Left ventricle myocardium inferior (tissue), 1 donor: ENCODE measurements at regions not wholly inside any gene's neighbourhood (a gene's known extent, or its start where the extent isn't known, plus 50 kb on each side); places are given as distances from the start of the nearest gene placed in this dataset.
"Not testable (repeated sequence)": the region's sequence is repeated elsewhere in the genome, so short reads cannot be mapped to it uniquely, and the experiment has no call there.

Experiments used
- DNase-seq: peaks from one replicate; pipeline ENCODE4 v3.0.0-alpha.2; 2020
- H3K27ac ChIP-seq: fragments of 200-600 bp; replicated peaks from 2 replicates; pipeline ENCODE4 v1.8.0; 2021
- H3K27me3 ChIP-seq: fragments of 200-600 bp; 2 replicates; pipeline ENCODE4 v1.8.0; 2021; ENCODE audit warnings: low read depth
- H3K36me3 ChIP-seq: fragments of 200-600 bp; 2 replicates; pipeline ENCODE4 v1.8.0; 2021
- H3K4me1 ChIP-seq: fragments of 200-600 bp; 2 replicates; pipeline ENCODE4 v1.8.0; 2021
- H3K4me3 ChIP-seq: fragments of 200-600 bp; 2 replicates; pipeline ENCODE4 v1.8.0; 2021; ENCODE audit warnings: mild to moderate bottlenecking, moderate library complexity
- H3K9me3 ChIP-seq: fragments of 200-600 bp; replicated peaks from 2 replicates; pipeline ENCODE4 v1.8.0; 2021
- CTCF ChIP-seq: fragments of 200-600 bp; IDR thresholded peaks from 2 replicates; pipeline ENCODE4 v1.8.0; 2021; ENCODE audit warnings: antibody characterized with exemption, mild to moderate bottlenecking, borderline replicate concordance
- intact Hi-C: fragments of 100-400 bp; cut with micrococcal nuclease; formaldehyde crosslinking; loops from one replicate; pipeline ENCODE4 v1.11.0; 2022
- donor health status: DM: no; HTN: yes; CAD: no; lungs with severe emphysema.

DNA sequence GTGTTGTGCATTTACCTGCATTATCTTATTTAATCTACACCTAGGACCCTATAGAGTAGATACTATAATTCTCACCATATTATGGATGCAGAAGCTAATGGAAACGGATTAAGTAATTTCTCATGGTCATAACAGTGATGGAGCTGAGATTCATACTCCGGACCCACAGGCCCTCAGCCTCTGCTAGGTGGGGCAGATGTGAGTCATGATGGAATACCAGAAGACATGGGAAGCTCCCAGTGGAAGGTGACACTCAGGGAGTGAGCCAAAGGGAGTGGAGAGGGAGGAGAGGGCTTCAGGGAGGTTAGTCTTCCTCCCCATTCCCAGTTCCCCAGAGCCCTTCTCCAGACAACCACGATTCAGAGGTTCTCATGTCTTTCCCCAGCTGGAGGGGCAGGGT, 65.2 kb upstream of the GPR6 start:
- Histone ChIP-seq H3K27me3 (peaks cover 8% of the 10 kb centered on the region), H3K9me3 (no peaks in the 10 kb centered on the region), H3K36me3 (no peaks in the 10 kb centered on the region), H3K4me3 (no peak overlapping the region), H3K4me1 (no peaks in the 10 kb centered on the region), H3K27ac (no peak overlapping the region)
- no peak for TF ChIP-seq CTCF
- no peak for DNase-seq
- intact Hi-C loops, result no loop called here

DNA sequence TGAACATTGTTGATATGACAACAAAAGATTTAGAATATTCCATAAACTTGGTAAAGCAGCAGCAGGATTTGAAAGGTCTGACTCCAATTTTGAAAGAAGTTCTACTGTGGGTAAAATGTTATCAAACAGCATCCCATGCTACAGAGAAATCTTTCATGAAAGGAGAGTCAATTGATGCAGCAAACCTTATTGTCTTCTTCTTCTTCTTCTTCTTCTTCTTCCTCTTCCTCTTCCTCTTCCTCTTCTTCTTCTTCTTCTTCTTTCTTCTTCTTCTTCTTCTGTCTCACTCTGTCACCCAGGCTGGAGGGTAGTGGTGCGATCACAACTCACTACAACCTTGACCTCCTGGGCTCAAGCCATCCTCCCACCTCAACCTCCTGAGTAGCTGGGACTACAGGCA, 62.4 kb upstream of the GPR6 start:
- H3K9me3 ChIP-seq, H3K4me3 ChIP-seq, DNase-seq, H3K4me1 ChIP-seq, intact Hi-C loops, H3K36me3 ChIP-seq, H3K27ac ChIP-seq: not testable (repeated sequence)
- H3K27me3 ChIP-seq, result peaks cover 23% of the 10 kb centered on the region

DNA sequence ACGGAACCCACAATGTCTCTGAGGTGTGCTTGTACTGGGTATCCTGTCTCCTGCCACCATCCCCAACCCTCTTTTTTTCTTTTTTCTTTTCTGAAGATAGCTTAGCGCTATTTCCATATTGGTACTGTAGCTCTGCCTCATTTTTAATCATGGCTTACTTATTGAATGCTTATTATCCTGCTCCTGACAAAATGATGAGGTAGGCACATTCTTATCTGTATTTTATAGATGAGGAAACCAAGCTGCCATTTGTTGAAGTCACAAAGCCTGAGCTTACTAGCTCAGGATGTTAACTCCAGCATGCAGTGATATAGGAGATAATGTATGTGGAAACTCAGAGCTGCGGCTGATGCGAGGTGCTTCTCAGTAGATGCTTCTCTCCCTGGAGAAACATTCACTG, 61.4 kb upstream of the GPR6 start:
- DNase-seq, result no peak
- Histone ChIP-seq H3K4me3 (no peak overlapping the region), H3K27ac (no peak overlapping the region), H3K36me3 (no peaks in the 10 kb centered on the region), H3K4me1 (no peaks in the 10 kb centered on the region), H3K9me3 (no peaks in the 10 kb centered on the region), H3K27me3 (peaks cover 22% of the 10 kb centered on the region)
- intact Hi-C loops, result no loop called here
- TF ChIP-seq CTCF, result no peak

DNA sequence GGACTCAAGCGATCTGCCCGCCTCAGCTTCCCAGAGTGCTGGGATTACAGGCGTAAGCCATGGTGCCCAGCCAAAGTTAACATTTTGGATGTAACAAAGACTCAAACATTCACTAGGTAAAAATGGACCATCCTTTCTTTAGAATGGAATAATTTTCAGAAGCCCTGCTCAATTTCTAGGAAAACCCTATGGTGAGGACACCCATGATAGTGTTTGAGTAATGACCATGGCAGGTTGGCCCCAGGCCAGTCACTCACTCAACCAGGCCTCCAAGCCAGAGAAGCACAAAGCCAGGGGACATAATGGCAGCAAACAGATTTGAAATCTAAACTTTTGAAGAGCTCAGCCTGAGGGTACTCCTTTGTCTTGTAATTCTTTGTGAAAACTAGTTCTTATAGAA, 59.9 kb upstream of the GPR6 start:
- Histone ChIP-seq H3K27me3 (peaks cover 30% of the 10 kb centered on the region), H3K4me1 (no peaks in the 10 kb centered on the region), H3K4me3 (no peak overlapping the region), H3K36me3 (no peaks in the 10 kb centered on the region), H3K9me3 (no peaks in the 10 kb centered on the region), H3K27ac (no peak overlapping the region)
- no peak for DNase-seq
- intact Hi-C loops, result no loop called here
- no peak for TF ChIP-seq CTCF

DNA sequence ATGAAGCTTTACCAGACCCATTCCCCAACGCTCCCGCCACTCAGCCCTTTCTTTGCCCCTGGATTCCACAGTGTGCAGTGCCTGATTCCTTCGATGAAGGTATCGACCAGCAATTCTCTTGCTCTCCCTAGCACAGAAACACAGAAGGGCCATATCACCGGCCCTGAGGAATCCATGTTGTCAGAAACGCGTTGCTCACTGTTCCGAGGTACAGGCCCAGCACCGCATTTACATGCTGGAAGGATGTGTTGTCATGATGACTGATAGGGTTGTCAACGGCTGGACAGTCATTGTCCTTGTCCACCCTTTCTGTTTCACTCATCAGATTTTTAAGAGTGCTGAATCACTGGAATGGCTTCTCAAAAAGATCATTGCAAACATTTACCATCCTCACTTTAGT, 57.2 kb upstream of the GPR6 start:
- intact Hi-C loops, result no loop called here
- no peak for DNase-seq
- Histone ChIP-seq H3K9me3 (no peaks in the 10 kb centered on the region), H3K4me1 (no peaks in the 10 kb centered on the region), H3K36me3 (no peaks in the 10 kb centered on the region), H3K27ac (no peak overlapping the region), H3K4me3 (no peak overlapping the region), H3K27me3 (peaks cover 30% of the 10 kb centered on the region)
- no peak for TF ChIP-seq CTCF

DNA sequence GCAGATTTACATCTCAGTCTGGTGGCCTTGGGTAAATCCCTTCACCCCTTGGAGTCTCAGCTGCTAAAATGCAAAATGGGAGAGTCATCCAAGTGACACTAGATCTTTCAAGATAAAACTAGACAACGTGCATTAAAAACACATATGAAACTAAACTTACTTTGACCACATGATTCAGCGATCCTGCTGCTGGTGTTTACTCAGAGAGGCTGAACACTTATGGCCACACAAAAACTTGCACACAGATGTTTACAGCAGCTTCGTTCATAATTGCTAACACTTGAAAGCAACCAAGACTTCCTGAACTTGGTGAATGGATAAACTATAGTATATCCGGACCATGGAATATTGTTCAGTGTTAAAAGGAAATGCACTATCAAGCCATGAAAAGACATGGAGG, 55.3 kb upstream of the GPR6 start:
- Histone ChIP-seq H3K4me3 (no peak overlapping the region), H3K27ac (no peak overlapping the region), H3K4me1 (no peaks in the 10 kb centered on the region), H3K36me3 (no peaks in the 10 kb centered on the region), H3K9me3 (no peaks in the 10 kb centered on the region), H3K27me3 (peaks cover 30% of the 10 kb centered on the region)
- intact Hi-C loops, result no loop called here
- no peak for TF ChIP-seq CTCF
- no peak for DNase-seq
